Calu3 (cell line): ENCODE measurements at regions not wholly inside any gene's neighbourhood (a gene's known extent, or its start where the extent isn't known, plus 50 kb on each side); places are given as distances from the start of the nearest gene placed in this dataset.

Experiments used
- BruUV-seq: library from RNA; stranded (reverse); fragments of 400-500 nt; replicated peaks from 2 replicates; lab custom pipeline; 2021; lab: Mats Ljungman, UMichigan
- CTCF ChIA-PET: fragments of 300-600 bp; sonication (Branson Sonifier 250); formaldehyde crosslinking; loops from one replicate; lab custom pipeline; 2022; ENCODE audit warnings: antibody characterized with exemption; lab: Charles Lee
- DNase-seq: peaks from one replicate; pipeline ENCODE4 v3.0.0; 2022
- H3K27ac Mint-ChIP-seq: one replicate; pipeline ENCODE4 v1.8.0; 2022; ENCODE audit warnings: mixed read lengths; ENCODE audit not compliant: unreplicated experiment
- H3K27me3 Mint-ChIP-seq: one replicate; pipeline ENCODE4 v1.8.0; 2022; ENCODE audit warnings: mixed read lengths; ENCODE audit not compliant: unreplicated experiment
- H3K36me3 Mint-ChIP-seq: one replicate; pipeline ENCODE4 v1.8.0; 2022; ENCODE audit warnings: mild to moderate bottlenecking, moderate library complexity, mixed read lengths; ENCODE audit not compliant: insufficient read depth, unreplicated experiment
- H3K4me1 Mint-ChIP-seq: one replicate; pipeline ENCODE4 v1.8.0; 2022; ENCODE audit warnings: mild to moderate bottlenecking, low read depth, mixed read lengths; ENCODE audit not compliant: unreplicated experiment
- H3K4me3 Mint-ChIP-seq: one replicate; pipeline ENCODE4 v1.8.0; 2022; ENCODE audit warnings: mild to moderate bottlenecking, low read depth, moderate library complexity, mixed read lengths; ENCODE audit not compliant: unreplicated experiment
- H3K9me3 Mint-ChIP-seq: one replicate; pipeline ENCODE4 v1.8.0; 2022; ENCODE audit warnings: low read depth, mixed read lengths; ENCODE audit not compliant: unreplicated experiment
- CTCF ChIP-seq: fragments of 200-600 bp; IDR thresholded peaks from one replicate; pipeline ENCODE4 v1.8.0; 2022; ENCODE audit warnings: antibody characterized with exemption; ENCODE audit not compliant: unreplicated experiment
- intact Hi-C: fragments of 100-400 bp; cut with micrococcal nuclease; formaldehyde crosslinking; loops from one replicate; pipeline ENCODE4 v1.10.0; 2022; ENCODE audit not compliant: unreplicated experiment

GRCh38 chr3:62970648-62971047, 95.4 kb upstream of the CADPS start:
- no peak for TF ChIP-seq CTCF
- Mint-ChIP-seq H3K27ac (no peak overlapping the region), H3K4me1 (no peaks in the 10 kb centered on the region), H3K27me3 (no peaks in the 10 kb centered on the region), H3K4me3 (no peak overlapping the region), H3K36me3 (no peaks in the 10 kb centered on the region), H3K9me3 (no peaks in the 10 kb centered on the region)
- DNase-seq: no peak
- intact Hi-C loops: no loop called here
- no TSS peak for BruUV-seq
- CTCF ChIA-PET: interaction anchor here (0.9 to 1.4 kb wide), 3 partner anchors 13 to 31 kb away, joined by 3 to 5 read pairs (median 3); no protein-coding TSS in a partner anchor

- Mint-ChIP-seq H3K27me3 (no peaks in the 10 kb centered on the region), H3K4me3 (no peak overlapping the region), H3K36me3 (no peaks in the 10 kb centered on the region), H3K4me1 (no peaks in the 10 kb centered on the region), H3K27ac (no peak overlapping the region), H3K9me3 (no peaks in the 10 kb centered on the region)
- no peak for DNase-seq
- no peak for TF ChIP-seq CTCF
- intact Hi-C loops: no loop called here
- CTCF ChIA-PET: no interaction called here
- BruUV-seq: no TSS peak
Measured at GRCh38 chr3:62975566-62975965, 100.3 kb upstream of the CADPS start.

GRCh38 chr3:62981962-62982361, 106.7 kb upstream of the CADPS start:
- BruUV-seq: no TSS peak
- intact Hi-C loops: no loop called here
- Mint-ChIP-seq H3K4me3 (no peak overlapping the region), H3K36me3 (no peaks in the 10 kb centered on the region), H3K9me3 (no peaks in the 10 kb centered on the region), H3K27ac (no peak overlapping the region), H3K27me3 (peaks cover 39% of the 10 kb centered on the region), H3K4me1 (no peaks in the 10 kb centered on the region)
- CTCF ChIA-PET: no interaction called here
- no peak for TF ChIP-seq CTCF
- DNase-seq: no peak

- intact Hi-C loops: no loop called here
- Mint-ChIP-seq H3K9me3 (no peaks in the 10 kb centered on the region), H3K4me1 (no peaks in the 10 kb centered on the region), H3K27ac (no peak overlapping the region), H3K36me3 (no peaks in the 10 kb centered on the region), H3K27me3 (peaks cover 48% of the 10 kb centered on the region), H3K4me3 (no peak overlapping the region)
- CTCF ChIA-PET: no interaction called here
- DNase-seq: no peak
- TF ChIP-seq CTCF: no peak
- no TSS peak for BruUV-seq
Measured at GRCh38 chr3:62982795-62983455, 107.7 kb upstream of the CADPS start.
